Transverse colon (tissue), 4 donors: ENCODE measurements at regions not wholly inside any gene's neighbourhood (a gene's known extent, or its start where the extent isn't known, plus 50 kb on each side); places are given as distances from the start of the nearest gene placed in this dataset.

Experiments used
- DNase-seq: peaks from one replicate; pipeline ENCODE4 v3.0.0-alpha.2; 2019
- H3K27ac ChIP-seq, 4 donors: fragments of 200-600 bp; sonication (generic); 2 replicates each; pipeline ENCODE4 v1.5.1; 2016 to 2018; ENCODE audit warnings: inconsistent platforms in 4 of 4
- H3K27me3 ChIP-seq: fragments of 200-600 bp; sonication (generic); 2 replicates; pipeline ENCODE4 v1.5.1; 2017; ENCODE audit warnings: inconsistent platforms
- H3K36me3 ChIP-seq, 4 donors: fragments of 200-600 bp; sonication (generic); 2 replicates each; pipeline ENCODE4 v1.5.1; 2017 to 2019; ENCODE audit warnings: inconsistent platforms in 4 of 4
- H3K4me1 ChIP-seq, 4 donors: fragments of 200-600 bp; sonication (generic); 2 replicates each; pipeline ENCODE4 v1.5.1; 2017 to 2020; ENCODE audit warnings: inconsistent platforms in 4 of 4
- H3K4me3 ChIP-seq, 4 donors: fragments of 200-600 bp; sonication (generic); 1 replicate in 1 of 4; 2 replicates in 3 of 4; pipeline versions ENCODE4 v1.5.1 to v1.6.1; 2017 to 2019; ENCODE audit warnings: inconsistent platforms in 4 of 4
- H3K9me3 ChIP-seq, 2 donors: fragments of 200-600 bp; sonication (generic); 2 replicates each; pipeline ENCODE4 v1.5.1; 2017 to 2019; ENCODE audit warnings: inconsistent platforms in 2 of 2
- EP300 ChIP-seq: sonication (generic); formaldehyde crosslinking; IDR thresholded peaks from one replicate; pipeline ENCODE4 v1.6.1; 2017; ENCODE audit warnings: antibody characterized with exemption, low read depth
- POLR2A ChIP-seq: fragments of 450-650 bp; IDR thresholded peaks from one replicate; pipeline ENCODE4 v1.6.1; 2016; ENCODE audit warnings: antibody characterized with exemption, mild to moderate bottlenecking, moderate library complexity
- POLR2AphosphoS5 ChIP-seq, 3 donors: sonication (generic); formaldehyde crosslinking; IDR thresholded peaks; one replicate each; pipeline ENCODE4 v1.6.1; 2016; ENCODE audit warnings: antibody characterized with exemption in 3 of 3
- WGBS, 2 donors: methylation state at CpG; one replicate each; pipeline ENCODE4 v1.1.5; 2018; ENCODE audit warnings: low coverage in 1 of 2; 5-methylcytosine and 5-hydroxymethylcytosine counted together
- in situ Hi-C, 4 donors: fragments of 200-750 bp; cut with MboI; loops; one replicate each; pipeline versions ENCODE4 v1.15.0 to v1.15.1; 2017; ENCODE audit warnings: low sequenced_read_pairs in 3 of 4, low pct_ligation_motif_present in 1 of 4, low pct_unique_long_range_greater_than_20kb in 1 of 4
- intact Hi-C: fragments of 100-400 bp; cut with DNase I; formaldehyde crosslinking; loops from one replicate; pipeline ENCODE4 v1.15.1; 2023; ENCODE audit warnings: low total_unique reads
- TF ChIP-seq, protein P1 (sequence below), 5 experiments: fragments of 200-600 bp in 3 of 5; fragments of 450-650 bp in 2 of 5; sonication (generic) in 3 of 5; IDR thresholded peaks; 1 replicate in 2 of 5; 2 replicates in 3 of 5; pipeline ENCODE4 v1.5.1; 2016 to 2017; ENCODE audit warnings: antibody characterized with exemption in 5 of 5, inconsistent platforms in 3 of 5, mild to moderate bottlenecking in 2 of 5, moderate library complexity in 1 of 5

DNA sequence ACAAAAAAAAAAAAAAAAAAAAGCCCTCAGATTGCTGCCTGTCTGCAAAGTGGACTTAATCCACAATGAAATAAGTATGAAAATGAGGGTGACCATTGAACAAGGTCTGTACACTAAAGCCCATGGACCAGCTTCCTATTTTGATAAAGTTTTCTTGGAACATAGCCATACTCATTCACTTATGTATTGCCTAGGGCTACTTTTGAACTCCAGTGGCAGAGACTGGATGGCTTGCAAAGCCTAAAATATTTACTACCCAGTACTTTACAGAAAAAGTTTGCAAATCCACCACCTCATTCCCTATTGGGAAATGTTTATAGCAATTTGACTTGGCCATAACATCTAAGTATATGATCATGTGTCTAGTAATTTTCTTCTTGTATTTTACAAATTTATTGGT, 481.7 kb downstream of the NAF1 start:
- intact Hi-C loops (no loop called here), in situ Hi-C loops (no loop called here)
- no peak for DNase-seq
- H3K27ac ChIP-seq = peak overlapping the region in 1 of 4 donors; percentile 69
- no peaks in the 10 kb centered on the region for H3K27me3 ChIP-seq
- no peaks in the 10 kb centered on the region for H3K9me3 ChIP-seq
- no peak overlapping the region for H3K4me3 ChIP-seq
- peaks cover 0 to 4% (median 2%) of the 10 kb centered on the region in 4 donors for H3K4me1 ChIP-seq
- TF ChIP-seq, protein P1, sequence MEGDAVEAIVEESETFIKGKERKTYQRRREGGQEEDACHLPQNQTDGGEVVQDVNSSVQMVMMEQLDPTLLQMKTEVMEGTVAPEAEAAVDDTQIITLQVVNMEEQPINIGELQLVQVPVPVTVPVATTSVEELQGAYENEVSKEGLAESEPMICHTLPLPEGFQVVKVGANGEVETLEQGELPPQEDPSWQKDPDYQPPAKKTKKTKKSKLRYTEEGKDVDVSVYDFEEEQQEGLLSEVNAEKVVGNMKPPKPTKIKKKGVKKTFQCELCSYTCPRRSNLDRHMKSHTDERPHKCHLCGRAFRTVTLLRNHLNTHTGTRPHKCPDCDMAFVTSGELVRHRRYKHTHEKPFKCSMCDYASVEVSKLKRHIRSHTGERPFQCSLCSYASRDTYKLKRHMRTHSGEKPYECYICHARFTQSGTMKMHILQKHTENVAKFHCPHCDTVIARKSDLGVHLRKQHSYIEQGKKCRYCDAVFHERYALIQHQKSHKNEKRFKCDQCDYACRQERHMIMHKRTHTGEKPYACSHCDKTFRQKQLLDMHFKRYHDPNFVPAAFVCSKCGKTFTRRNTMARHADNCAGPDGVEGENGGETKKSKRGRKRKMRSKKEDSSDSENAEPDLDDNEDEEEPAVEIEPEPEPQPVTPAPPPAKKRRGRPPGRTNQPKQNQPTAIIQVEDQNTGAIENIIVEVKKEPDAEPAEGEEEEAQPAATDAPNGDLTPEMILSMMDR (IDR thresholded peaks at IDR 0.05) = no peak
- TF ChIP-seq EP300 = no peak
- TF ChIP-seq POLR2AphosphoS5 (IDR thresholded peaks at IDR 0.05) = no peak
- TF ChIP-seq POLR2A = no peak
- no peaks in the 10 kb centered on the region for H3K36me3 ChIP-seq

DNA sequence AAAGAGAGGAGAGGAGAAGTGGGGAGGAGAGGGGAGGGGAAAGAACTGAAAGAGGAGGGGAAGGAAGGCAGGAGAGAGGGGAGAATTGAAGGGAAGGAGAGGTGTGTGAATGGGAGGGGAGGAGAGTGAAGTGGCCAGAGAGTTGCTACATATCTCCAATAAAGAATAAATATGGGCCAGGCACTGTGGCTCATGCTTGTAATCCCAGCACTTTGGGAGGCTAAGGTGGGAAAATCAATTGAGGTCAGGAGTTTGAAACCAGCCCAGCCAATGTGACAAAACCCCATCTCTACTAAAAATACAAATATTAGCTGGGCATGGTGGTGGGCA, 482.4 kb downstream of the NAF1 start:
- peaks cover 0 to 4% (median 2%) of the 10 kb centered on the region in 4 donors for H3K4me1 ChIP-seq
- peak overlapping the region; percentile 36 to 75 (median 60) for H3K27ac ChIP-seq
- no peaks in the 10 kb centered on the region for H3K27me3 ChIP-seq
- no peak overlapping the region for H3K4me3 ChIP-seq
- no peaks in the 10 kb centered on the region for H3K36me3 ChIP-seq
- TF ChIP-seq POLR2A = no peak
- TF ChIP-seq EP300 = no peak
- TF ChIP-seq, protein P1 (IDR thresholded peaks at IDR 0.05) = no peak
- no peak for TF ChIP-seq POLR2AphosphoS5 (IDR thresholded peaks at IDR 0.05)
- DNase-seq = no peak
- peaks cover 0 to 3% of the 10 kb centered on the region in 2 donors for H3K9me3 ChIP-seq
- in situ Hi-C loops = no loop called here
- intact Hi-C loops = no loop called here

DNA sequence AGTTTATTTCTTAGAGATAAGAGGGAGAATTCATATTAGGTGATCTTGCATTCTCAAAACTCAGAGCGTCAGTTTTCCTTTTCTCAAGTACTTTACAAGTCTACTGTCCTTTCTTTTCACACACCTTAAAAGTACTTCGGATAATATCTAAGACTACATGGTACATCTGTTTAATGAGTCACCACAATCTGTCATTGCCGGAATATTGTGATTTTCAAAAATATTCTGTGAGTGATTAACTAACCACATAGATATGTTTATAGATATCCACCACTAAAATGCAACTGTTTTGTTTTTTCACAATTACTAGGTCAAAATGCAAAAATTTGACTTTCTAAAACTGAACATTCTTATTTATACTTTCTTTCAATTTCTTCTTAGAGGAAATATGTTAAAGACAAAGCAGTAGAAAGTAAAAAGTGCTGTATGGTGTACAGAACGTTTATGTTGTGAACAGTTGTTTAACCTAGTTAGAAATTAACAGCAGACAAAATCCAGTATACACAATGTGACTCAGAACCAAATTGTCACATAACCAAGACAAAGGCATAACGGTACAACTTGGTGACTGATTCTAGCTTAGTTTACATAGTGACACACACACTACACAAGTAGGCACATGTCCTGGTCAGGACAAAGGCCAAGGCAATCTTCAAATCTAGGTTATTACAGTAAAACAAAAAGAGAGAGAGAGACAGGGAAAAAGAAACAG, 482.9 kb downstream of the NAF1 start:
- intact Hi-C loops (no loop called here), in situ Hi-C loops (no loop called here)
- H3K4me3 ChIP-seq = no peak overlapping the region
- TF ChIP-seq, protein P1 (IDR thresholded peaks at IDR 0.05) = no peak
- peak in 1 of 3 donors; percentile 71 for TF ChIP-seq POLR2AphosphoS5 (IDR thresholded peaks at IDR 0.05)
- H3K27ac ChIP-seq = peak overlapping the region; percentile 36 to 75 (median 60)
- H3K4me1 ChIP-seq = peaks cover 0 to 4% (median 2%) of the 10 kb centered on the region in 4 donors
- no peak for DNase-seq
- H3K36me3 ChIP-seq = no peaks in the 10 kb centered on the region
- peaks cover 4 to 6% of the 10 kb centered on the region in 2 donors for H3K9me3 ChIP-seq
- H3K27me3 ChIP-seq = no peaks in the 10 kb centered on the region
- 35 to 44% methylated on average over 5 of the region's 5 CpGs for WGBS, 2 donors

DNA sequence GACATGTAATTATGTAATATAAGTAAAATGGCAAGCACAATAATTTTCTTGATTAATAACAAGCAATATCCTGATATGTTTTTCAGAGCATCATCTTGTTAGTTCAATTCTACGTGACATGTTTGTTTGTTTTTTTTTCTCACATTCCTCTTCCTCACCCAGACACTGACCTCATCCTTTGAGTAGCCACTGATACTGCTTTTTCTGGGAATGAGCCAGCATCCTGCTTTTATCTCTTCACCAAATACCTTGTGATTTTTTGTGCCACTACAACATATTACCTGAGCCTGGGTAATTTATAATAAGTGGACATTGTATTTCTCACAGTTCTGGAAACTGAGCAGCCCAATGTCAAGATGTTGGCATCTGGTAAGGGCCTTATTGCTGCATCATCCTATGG, 484.0 kb downstream of the NAF1 start:
- no peaks in the 10 kb centered on the region for H3K27me3 ChIP-seq
- peaks cover 9 to 10% of the 10 kb centered on the region in 2 donors for H3K9me3 ChIP-seq
- WGBS, 2 donors = 57 to 68% methylated on average over 1 of the region's 1 CpG
- H3K27ac ChIP-seq = no peak overlapping the region
- H3K4me3 ChIP-seq = no peak overlapping the region
- in situ Hi-C loops = no loop called here
- H3K36me3 ChIP-seq = no peaks in the 10 kb centered on the region
- peaks cover 0 to 4% (median 2%) of the 10 kb centered on the region in 4 donors for H3K4me1 ChIP-seq
- TF ChIP-seq, protein P1 (IDR thresholded peaks at IDR 0.05) = no peak
- TF ChIP-seq POLR2A (no peak), POLR2AphosphoS5 (IDR thresholded peaks at IDR 0.05) (no peak), EP300 (no peak)
- intact Hi-C loops = no loop called here
- no peak for DNase-seq
